ENCODE measurements at regions not wholly inside any gene's neighbourhood (a gene's known extent, or its start where the extent isn't known, plus 50 kb on each side); places are given as distances from the start of the nearest gene placed in this dataset.

DNA sequence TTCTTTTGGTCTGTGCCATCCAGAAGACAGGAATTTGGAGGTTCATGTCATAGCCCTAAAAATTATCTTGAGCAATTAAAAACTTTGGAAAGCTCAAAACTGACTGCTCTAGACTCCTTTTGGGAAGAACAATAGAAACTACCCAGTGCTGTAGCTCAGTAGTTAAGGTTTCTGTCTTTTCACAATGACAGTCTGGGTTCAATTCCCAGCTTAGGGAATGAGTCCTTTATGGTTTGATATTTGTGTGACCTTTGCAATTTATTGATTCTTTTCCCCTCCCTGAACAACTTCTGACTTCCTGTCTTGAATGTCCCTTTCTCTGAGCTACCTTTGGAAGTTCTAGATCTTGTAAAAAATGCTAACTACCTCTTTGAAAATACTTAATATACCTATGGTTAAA, 603.3 kb upstream of the IGFBP3 start:
- Mint-ChIP-seq H3K27ac (no peak overlapping the region), H3K36me3 (no peaks in the 10 kb centered on the region), H3K4me3 (no peak overlapping the region), H3K9me3 (peaks cover 16% of the 10 kb centered on the region), H3K27me3 (ENCODE audit: insufficient read depth, low read depth) (no peaks in the 10 kb centered on the region), H3K4me1 (no peaks in the 10 kb centered on the region)
- Histone ChIP-seq H3K9ac (no peak overlapping the region), H3K4me1 (no peaks in the 10 kb centered on the region), H3K4me3 (no peak overlapping the region), H3K36me3 (no peaks in the 10 kb centered on the region), H3K4me2 (no peak overlapping the region), H3F3A (ENCODE audit: low read depth) (no peaks in the 10 kb centered on the region), H3K27ac (no peak overlapping the region), H3K9me3 (ENCODE audit: low read depth) (peaks cover 4% of the 10 kb centered on the region), H3K27me3 (no peaks in the 10 kb centered on the region), H2AFZ (replicated peaks) (no peak overlapping the region), H4K20me1 (ENCODE audit: low read depth) (no peaks in the 10 kb centered on the region), H3K79me2 (ENCODE audit: low read depth) (no peaks in the 10 kb centered on the region)
- DNase-seq (ENCODE audit: low spot score), result no peak
- TF ChIP-seq, protein P1, sequence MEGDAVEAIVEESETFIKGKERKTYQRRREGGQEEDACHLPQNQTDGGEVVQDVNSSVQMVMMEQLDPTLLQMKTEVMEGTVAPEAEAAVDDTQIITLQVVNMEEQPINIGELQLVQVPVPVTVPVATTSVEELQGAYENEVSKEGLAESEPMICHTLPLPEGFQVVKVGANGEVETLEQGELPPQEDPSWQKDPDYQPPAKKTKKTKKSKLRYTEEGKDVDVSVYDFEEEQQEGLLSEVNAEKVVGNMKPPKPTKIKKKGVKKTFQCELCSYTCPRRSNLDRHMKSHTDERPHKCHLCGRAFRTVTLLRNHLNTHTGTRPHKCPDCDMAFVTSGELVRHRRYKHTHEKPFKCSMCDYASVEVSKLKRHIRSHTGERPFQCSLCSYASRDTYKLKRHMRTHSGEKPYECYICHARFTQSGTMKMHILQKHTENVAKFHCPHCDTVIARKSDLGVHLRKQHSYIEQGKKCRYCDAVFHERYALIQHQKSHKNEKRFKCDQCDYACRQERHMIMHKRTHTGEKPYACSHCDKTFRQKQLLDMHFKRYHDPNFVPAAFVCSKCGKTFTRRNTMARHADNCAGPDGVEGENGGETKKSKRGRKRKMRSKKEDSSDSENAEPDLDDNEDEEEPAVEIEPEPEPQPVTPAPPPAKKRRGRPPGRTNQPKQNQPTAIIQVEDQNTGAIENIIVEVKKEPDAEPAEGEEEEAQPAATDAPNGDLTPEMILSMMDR (IDR thresholded peaks at IDR 0.05), result no peak
- TF ChIP-seq EZH2 (IDR thresholded peaks at IDR 0.05) (no peak), EZH2phosphoT487 (IDR thresholded peaks at IDR 0.05) (no peak)

DNA sequence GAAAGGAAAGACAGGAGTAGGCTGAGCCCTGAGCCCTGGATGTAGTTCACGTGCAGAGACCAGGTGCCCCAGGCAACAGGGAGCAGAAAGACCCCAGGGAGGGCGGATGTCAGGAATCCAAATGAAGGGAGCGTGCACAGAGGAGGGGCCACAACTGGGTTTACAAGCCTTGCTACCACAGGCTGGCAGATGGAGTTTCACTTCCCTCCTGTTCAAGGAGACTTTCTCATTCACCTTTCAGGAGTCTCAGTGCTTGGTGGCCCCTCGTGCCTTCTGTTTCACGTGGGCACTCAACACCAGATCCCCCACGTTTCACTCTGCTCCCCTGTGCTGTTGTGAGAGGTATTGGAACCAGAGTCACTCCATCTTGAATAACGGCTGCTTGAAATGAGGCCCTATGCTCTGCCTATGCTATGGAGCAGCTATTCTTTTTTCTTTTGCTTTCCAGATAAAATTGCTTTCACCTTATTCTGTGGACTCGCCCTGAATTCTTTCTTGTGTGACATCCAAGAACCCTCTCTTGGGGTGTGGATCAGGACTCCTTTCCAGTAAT, 601.4 kb upstream of the IGFBP3 start:
- Histone ChIP-seq H3K36me3 (no peaks in the 10 kb centered on the region), H3K9me3 (ENCODE audit: low read depth) (peaks cover 4% of the 10 kb centered on the region), H3K9ac (no peak overlapping the region), H4K20me1 (ENCODE audit: low read depth) (no peaks in the 10 kb centered on the region), H3K79me2 (ENCODE audit: low read depth) (no peaks in the 10 kb centered on the region), H3K27me3 (no peaks in the 10 kb centered on the region), H3K4me3 (no peak overlapping the region), H3K4me1 (no peaks in the 10 kb centered on the region), H3K27ac (no peak overlapping the region), H2AFZ (replicated peaks) (no peak overlapping the region), H3K4me2 (no peak overlapping the region), H3F3A (ENCODE audit: low read depth) (no peaks in the 10 kb centered on the region)
- Mint-ChIP-seq H3K27ac (no peak overlapping the region), H3K9me3 (peaks cover 3% of the 10 kb centered on the region), H3K27me3 (ENCODE audit: insufficient read depth, low read depth) (no peaks in the 10 kb centered on the region), H3K4me1 (no peaks in the 10 kb centered on the region), H3K4me3 (no peak overlapping the region), H3K36me3 (no peaks in the 10 kb centered on the region)
- no peak for DNase-seq (ENCODE audit: low spot score)
- TF ChIP-seq EZH2phosphoT487 (IDR thresholded peaks at IDR 0.05) (no peak), EZH2 (IDR thresholded peaks at IDR 0.05) (no peak)
- TF ChIP-seq, protein P1 (IDR thresholded peaks at IDR 0.05), result no peak

DNA sequence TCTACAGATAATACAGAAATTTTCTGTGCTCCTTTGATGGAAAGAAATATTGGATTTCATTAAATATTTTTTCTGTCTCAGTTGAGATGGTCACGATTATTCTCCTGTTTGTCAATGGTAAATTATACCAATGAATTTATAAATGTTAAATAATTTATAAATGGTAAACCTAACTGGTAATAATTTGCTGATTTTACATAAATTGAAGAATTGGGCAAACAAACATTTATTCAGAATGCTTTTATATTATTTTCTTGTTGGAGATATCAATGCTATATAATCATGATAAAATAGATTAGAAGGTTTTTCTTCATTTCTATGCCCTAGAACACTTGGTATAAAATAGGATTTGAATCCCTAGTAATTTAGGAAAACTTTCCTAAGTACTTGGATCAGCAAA, 597.6 kb upstream of the IGFBP3 start:
- Mint-ChIP-seq H3K4me3 (no peak overlapping the region), H3K4me1 (peaks cover 3% of the 10 kb centered on the region), H3K36me3 (no peaks in the 10 kb centered on the region), H3K27me3 (ENCODE audit: insufficient read depth, low read depth) (no peaks in the 10 kb centered on the region), H3K9me3 (no peaks in the 10 kb centered on the region), H3K27ac (no peak overlapping the region)
- Histone ChIP-seq H3K9me3 (ENCODE audit: low read depth) (no peaks in the 10 kb centered on the region), H3K27me3 (no peaks in the 10 kb centered on the region), H3K9ac (no peak overlapping the region), H3K4me3 (no peak overlapping the region), H2AFZ (replicated peaks) (no peak overlapping the region), H3F3A (ENCODE audit: low read depth) (no peaks in the 10 kb centered on the region), H3K27ac (no peak overlapping the region), H3K36me3 (no peaks in the 10 kb centered on the region), H4K20me1 (ENCODE audit: low read depth) (no peaks in the 10 kb centered on the region), H3K4me2 (no peak overlapping the region), H3K79me2 (ENCODE audit: low read depth) (no peaks in the 10 kb centered on the region), H3K4me1 (no peaks in the 10 kb centered on the region)
- DNase-seq (ENCODE audit: low spot score), result no peak
- TF ChIP-seq, protein P1 (IDR thresholded peaks at IDR 0.05), result no peak
- TF ChIP-seq EZH2phosphoT487 (IDR thresholded peaks at IDR 0.05) (no peak), EZH2 (IDR thresholded peaks at IDR 0.05) (no peak)
